RWPE1 (cell line): ENCODE measurements at regions not wholly inside any gene's neighbourhood (a gene's known extent, or its start where the extent isn't known, plus 50 kb on each side); places are given as distances from the start of the nearest gene placed in this dataset.

Experiments
- CTCF ChIA-PET: fragments of 350-600 bp; sonication (Branson Sonifier 250); formaldehyde crosslinking; extraction: SDS; loops from one replicate; lab custom pipeline; 2021; lab: Yijun Ruan, JAX
- POLR2A ChIA-PET: fragments of 400-600 bp; formaldehyde crosslinking; extraction: SDS; loops from one replicate; lab custom pipeline; 2020; ENCODE audit warnings: antibody characterized with exemption; ENCODE audit not compliant: low non-redundant PET; lab: Yijun Ruan, JAX
- DNase-seq: peaks from one replicate; pipeline ENCODE4 v3.0.0; 2012; ENCODE audit warnings: low spot score
- H3K27ac ChIP-seq: fragments of 450-650 bp; 2 replicates; pipeline ENCODE4 v1.5.1; 2017
- TF ChIP-seq, protein P1 (sequence below): fragments of 450-650 bp; conservative IDR thresholded peaks from 2 replicates; pipeline ENCODE4 v1.5.1; 2017; ENCODE audit warnings: low read depth, mild to moderate bottlenecking

DNA sequence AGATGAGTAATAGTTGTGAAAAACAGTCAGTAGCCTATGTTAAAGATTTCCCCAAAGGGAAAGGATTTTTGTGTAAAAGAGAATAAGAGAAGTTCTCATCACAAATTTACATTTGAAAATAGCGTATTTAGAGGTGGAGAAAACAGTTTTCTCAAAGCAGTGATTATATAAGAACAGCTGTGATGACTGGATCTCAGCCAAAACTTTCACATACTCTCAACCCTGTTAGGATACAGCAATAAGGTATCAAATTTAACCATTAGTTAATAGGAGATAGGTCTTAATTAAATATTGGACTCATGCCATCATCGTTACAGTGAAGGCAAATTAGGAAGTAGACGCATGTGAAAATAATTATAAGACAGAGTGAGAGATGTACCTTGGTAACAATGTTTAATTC lies 622.7 kb downstream of the PCDH18 start:
- TF ChIP-seq, protein P1, sequence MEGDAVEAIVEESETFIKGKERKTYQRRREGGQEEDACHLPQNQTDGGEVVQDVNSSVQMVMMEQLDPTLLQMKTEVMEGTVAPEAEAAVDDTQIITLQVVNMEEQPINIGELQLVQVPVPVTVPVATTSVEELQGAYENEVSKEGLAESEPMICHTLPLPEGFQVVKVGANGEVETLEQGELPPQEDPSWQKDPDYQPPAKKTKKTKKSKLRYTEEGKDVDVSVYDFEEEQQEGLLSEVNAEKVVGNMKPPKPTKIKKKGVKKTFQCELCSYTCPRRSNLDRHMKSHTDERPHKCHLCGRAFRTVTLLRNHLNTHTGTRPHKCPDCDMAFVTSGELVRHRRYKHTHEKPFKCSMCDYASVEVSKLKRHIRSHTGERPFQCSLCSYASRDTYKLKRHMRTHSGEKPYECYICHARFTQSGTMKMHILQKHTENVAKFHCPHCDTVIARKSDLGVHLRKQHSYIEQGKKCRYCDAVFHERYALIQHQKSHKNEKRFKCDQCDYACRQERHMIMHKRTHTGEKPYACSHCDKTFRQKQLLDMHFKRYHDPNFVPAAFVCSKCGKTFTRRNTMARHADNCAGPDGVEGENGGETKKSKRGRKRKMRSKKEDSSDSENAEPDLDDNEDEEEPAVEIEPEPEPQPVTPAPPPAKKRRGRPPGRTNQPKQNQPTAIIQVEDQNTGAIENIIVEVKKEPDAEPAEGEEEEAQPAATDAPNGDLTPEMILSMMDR: no peak
- DNase-seq: no peak
- no peak overlapping the region for H3K27ac ChIP-seq
- ChIA-PET CTCF (no interaction called here), POLR2A (no interaction called here)

DNA sequence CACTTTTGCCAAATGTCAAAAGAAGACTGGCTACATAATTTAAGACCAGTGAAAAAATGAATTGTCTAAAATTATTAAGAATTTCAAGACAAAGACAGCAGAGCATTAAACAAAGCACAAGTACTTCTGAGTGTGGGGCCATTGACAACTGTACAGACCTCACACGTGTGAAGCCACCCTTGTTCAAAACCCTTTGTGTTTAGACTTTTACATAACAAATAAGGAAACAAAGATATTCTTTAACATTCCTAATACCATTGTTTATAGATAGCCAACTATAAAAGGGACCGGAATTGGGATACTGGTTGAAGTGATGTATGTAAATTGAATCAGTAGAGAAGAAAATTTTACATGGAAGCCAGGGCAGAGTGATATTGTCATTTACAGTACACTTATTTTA lies 624.2 kb downstream of the PCDH18 start:
- no peak overlapping the region for H3K27ac ChIP-seq
- TF ChIP-seq, protein P1: no peak
- no peak for DNase-seq
- ChIA-PET POLR2A (no interaction called here), CTCF (no interaction called here)

DNA sequence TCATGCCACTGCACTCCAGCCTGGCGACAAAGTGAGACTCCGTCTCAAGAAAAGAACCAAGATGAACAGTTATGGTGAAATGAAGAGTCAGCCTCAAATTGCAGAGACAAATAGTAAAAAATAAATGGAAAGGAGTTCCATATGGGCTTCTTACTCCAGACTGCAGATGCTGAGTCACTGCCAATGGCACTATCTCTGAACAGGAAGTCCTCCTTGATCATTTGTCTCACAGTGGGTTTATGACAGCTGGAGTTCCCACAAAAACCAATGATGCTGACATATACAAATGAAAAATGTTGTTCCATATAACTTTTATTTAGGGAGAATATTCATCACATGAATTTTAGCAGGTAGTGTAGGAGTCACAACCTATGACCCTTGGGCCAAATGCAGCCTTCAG lies 631.6 kb downstream of the PCDH18 start:
- DNase-seq: no peak
- ChIA-PET POLR2A (no interaction called here), CTCF (no interaction called here)
- H3K27ac ChIP-seq: no peak overlapping the region
- TF ChIP-seq, protein P1: no peak

DNA sequence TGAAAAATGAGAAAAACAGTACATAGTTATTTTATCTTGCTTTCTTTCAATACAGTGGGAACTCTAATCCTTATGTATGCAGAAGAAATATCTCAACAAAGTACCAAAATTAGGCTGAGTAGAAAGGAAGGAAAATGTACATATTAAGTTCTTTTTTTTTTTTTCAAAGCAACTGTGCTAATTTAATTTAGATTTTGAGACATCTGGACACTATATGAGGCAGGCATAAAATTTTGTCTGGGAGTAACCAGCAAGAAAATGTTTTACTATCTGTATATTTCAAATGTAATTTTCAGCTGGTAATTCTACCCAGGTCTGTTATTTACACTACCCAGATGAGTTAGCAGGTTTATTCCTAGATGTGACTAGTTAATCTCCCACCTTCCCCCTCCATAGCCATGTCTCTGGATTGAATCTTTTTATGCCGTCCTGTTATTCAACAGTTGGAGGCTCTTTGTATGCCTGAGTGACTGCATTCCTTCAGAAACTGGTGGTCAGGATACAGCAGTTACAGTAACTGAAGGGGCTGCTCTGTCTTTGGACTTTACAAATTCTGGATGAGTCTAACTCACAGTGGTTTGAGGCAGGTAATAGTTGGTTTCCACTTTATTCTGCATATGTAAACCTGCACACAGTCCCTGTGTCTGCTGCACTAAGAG lies 633.6 kb downstream of the PCDH18 start:
- H3K27ac ChIP-seq: no peak overlapping the region
- CTCF ChIA-PET: no interaction called here
- TF ChIP-seq, protein P1: no peak
- DNase-seq: no peak
- POLR2A ChIA-PET: no interaction called here

DNA sequence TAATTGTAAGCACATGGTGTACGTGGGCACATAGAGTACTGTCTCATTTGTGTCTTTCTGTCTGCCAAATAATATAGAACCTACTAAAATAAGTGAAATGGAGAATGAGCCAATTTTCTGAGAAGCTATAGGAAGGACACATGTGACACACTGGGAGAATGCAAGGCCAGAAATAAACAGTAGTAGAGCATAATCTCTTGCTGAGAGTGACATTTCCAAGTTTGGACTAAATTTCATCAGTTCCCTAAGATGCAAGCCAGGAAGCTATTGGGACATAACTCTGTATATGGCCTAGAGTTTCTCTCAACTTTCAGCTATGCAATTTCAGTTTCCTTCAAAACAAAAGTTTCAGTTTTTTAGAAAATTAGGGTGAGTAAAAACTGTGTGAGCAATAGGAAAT lies 638.7 kb downstream of the PCDH18 start:
- CTCF ChIA-PET: interaction anchor here (0.6 kb wide), 1 partner anchor 477 kb away, joined by 7 read pairs; no protein-coding TSS in a partner anchor
- no peak overlapping the region for H3K27ac ChIP-seq
- DNase-seq: no peak
- POLR2A ChIA-PET: no interaction called here
- TF ChIP-seq, protein P1: no peak

DNA sequence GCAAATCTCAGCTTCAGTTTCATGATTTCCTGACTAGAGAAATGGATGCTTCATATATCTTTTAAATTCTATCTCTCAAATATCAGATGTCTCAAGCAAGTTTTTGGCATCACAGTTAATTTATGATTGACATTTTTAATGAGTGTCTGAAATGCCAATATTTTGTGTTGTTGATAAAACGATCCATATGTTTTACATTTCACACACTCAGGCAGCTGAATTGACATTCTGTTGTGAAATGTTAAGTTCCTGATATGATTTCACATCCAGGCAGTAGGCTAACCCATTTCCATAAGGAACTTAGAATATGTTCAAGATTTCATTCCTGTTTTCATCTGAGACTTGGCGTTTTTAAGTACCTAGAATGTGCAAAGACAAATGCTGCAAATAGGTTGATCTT lies 650.6 kb downstream of the PCDH18 start:
- DNase-seq: no peak
- H3K27ac ChIP-seq: no peak overlapping the region
- TF ChIP-seq, protein P1: no peak
- CTCF ChIA-PET: no interaction called here
- POLR2A ChIA-PET: no interaction called here
